ENCODE measurements at regions not wholly inside any gene's neighbourhood (a gene's known extent, or its start where the extent isn't known, plus 50 kb on each side); places are given as distances from the start of the nearest gene placed in this dataset.
A peak's percentile ranks its signal among the peaks of the same experiment; 100 is the strongest.
"Not testable (repeated sequence)": the region's sequence is repeated elsewhere in the genome, so short reads cannot be mapped to it uniquely, and the experiment has no call there.

DNA sequence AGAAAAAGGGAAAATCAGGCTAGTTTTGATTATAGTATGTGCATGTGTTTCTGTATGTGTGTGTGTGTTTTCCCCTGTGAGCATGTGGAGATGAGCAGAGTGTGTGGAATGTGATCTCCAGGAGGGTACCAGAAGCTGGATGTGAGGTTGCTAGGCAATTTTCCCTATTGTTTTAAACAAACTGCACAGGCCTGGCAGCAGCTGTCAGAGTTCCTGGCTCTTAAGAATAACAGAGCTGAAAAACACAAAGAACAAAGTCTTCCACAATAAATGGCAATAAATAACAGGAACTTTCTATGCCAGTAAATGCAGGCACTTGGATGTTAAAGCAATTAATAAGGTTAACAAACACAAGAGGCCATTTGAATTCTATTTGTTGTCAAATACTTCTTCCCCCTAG, 344.6 kb upstream of the CTSO start:
- DNase-seq (ENCODE audit: low read depth) = peak; percentile 93
- TF ChIP-seq, protein P1, sequence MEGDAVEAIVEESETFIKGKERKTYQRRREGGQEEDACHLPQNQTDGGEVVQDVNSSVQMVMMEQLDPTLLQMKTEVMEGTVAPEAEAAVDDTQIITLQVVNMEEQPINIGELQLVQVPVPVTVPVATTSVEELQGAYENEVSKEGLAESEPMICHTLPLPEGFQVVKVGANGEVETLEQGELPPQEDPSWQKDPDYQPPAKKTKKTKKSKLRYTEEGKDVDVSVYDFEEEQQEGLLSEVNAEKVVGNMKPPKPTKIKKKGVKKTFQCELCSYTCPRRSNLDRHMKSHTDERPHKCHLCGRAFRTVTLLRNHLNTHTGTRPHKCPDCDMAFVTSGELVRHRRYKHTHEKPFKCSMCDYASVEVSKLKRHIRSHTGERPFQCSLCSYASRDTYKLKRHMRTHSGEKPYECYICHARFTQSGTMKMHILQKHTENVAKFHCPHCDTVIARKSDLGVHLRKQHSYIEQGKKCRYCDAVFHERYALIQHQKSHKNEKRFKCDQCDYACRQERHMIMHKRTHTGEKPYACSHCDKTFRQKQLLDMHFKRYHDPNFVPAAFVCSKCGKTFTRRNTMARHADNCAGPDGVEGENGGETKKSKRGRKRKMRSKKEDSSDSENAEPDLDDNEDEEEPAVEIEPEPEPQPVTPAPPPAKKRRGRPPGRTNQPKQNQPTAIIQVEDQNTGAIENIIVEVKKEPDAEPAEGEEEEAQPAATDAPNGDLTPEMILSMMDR (IDR thresholded peaks at IDR 0.05; ENCODE audit: insufficient read depth, low read length) = no peak
- H3K4me3 ChIP-seq (ENCODE audit: low read depth, low read length) = no peak overlapping the region

DNA sequence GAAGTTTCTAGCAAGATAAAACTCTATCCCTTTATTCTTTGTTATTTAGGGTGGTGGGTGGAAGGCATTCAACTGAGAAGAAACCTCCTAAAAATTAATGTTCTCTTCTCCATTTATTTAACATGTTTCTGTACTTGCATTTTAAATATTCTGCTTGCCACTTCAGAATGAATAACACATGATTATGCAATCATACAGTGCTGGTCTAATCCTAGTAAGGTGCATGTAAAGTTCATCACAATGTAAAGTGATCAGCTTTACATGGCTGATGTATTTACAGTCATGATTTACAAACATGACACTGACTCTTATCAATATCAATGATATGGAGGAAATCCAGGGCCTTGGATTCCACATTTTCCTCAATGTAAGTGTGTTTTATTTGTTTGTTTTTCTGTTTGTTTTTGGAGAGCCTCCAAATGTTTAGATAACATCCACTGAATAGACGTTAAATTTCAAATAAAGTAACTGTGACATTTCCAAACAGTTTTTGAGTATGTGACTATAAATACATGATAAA, 342.1 kb upstream of the CTSO start:
- peak; percentile 7 for DNase-seq (ENCODE audit: low read depth)
- no peak overlapping the region for H3K4me3 ChIP-seq (ENCODE audit: low read depth, low read length)
- TF ChIP-seq, protein P1 (IDR thresholded peaks at IDR 0.05; ENCODE audit: insufficient read depth, low read length) = no peak

DNA sequence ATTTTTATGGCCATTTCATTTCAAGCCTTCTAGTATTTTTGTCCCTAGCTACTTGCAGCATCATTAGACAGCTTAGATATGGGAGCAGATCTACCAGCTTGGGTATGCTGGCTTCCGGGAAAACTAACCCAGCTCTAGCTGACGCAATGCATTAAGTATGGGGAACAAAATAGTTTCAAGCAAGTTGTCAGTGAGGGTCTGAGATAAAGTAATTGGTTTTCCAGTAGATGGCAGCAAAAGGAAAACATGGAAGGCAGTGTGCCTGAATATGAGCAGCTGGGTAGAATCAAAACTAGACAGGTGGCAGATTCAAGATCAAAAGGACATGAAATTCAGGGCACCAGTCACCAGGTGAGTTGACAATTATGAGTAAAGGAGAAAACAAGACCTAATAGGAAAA, 340.9 kb upstream of the CTSO start:
- DNase-seq (ENCODE audit: low read depth) = peak; percentile 87
- H3K4me3 ChIP-seq (ENCODE audit: low read depth, low read length) = no peak overlapping the region
- TF ChIP-seq, protein P1 (IDR thresholded peaks at IDR 0.05; ENCODE audit: insufficient read depth, low read length) = peak; percentile 33

DNA sequence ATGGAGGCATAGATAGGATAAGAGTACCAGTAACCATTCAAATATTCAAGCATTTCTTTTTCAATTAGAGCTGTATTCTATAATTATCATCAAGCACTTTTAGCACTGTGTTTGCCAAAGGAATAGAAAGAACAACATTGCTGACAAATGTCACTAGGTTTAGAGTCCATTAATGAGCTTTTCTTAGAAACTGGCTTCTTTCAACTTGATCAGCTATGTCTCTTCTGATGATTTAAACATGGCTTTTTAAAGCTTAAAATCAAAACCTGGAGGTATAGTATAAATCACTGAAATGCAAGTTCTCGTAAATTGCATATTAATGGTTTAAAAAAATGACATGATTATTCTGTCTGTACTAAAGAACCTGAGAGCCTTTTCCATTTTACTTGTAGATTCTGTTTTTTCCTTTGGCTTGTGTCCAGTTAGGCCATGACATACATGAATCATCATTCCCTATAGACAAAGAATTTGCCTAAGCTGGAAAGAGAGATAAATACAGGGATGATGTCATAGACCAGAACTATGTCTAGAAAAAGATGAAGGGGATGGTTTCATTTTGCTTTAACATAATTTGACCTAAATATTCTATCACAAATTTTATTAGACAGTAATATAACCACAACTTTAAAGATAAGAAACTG, 340.1 kb upstream of the CTSO start:
- no peak overlapping the region for H3K4me3 ChIP-seq (ENCODE audit: low read depth, low read length)
- DNase-seq (ENCODE audit: low read depth) = peak; percentile 89
- TF ChIP-seq, protein P1 (IDR thresholded peaks at IDR 0.05; ENCODE audit: insufficient read depth, low read length) = no peak

DNA sequence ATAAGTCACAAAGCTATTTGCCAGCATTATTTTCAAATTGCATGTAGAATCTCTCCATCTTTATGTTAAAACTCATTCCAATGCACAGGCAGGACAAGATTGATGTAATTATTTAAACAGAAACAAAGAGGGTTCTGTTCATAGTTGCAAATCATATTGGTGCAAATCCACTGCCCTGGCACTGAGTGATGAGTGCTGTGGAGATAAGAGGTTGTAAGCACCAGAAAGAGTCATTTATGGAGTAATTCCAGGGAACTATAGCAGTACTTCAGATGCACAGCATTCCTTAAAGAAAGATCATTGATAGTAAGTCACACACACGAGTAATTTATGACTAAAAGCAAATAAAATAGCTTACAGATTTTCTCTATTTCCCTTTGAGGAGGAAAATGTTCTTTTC, 337.7 kb upstream of the CTSO start:
- H3K4me3 ChIP-seq (ENCODE audit: low read depth, low read length) = no peak overlapping the region
- TF ChIP-seq, protein P1 (IDR thresholded peaks at IDR 0.05; ENCODE audit: insufficient read depth, low read length) = no peak
- DNase-seq (ENCODE audit: low read depth) = peak; percentile 81

DNA sequence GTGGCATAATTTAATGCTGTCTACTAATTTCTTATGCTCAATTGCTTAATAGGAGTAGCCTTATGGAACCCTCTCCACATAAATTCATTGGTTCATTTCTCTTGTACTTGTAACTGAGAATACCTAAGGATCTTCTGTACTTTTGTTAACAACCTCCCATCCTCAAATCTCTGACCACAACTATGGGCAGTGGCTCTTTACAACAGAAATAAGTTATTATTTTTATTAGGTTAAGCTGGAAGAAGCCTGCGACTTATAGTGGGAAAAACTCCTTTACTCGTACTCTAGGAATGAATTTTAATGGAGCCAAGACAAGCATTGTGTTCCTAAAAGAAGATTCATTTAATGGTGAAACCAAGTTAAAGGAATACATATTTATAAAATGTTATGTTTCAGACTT, 337.1 kb upstream of the CTSO start:
- TF ChIP-seq, protein P1 (IDR thresholded peaks at IDR 0.05; ENCODE audit: insufficient read depth, low read length) = no peak
- DNase-seq (ENCODE audit: low read depth) = peak; percentile 38
- H3K4me3 ChIP-seq (ENCODE audit: low read depth, low read length) = no peak overlapping the region

DNA sequence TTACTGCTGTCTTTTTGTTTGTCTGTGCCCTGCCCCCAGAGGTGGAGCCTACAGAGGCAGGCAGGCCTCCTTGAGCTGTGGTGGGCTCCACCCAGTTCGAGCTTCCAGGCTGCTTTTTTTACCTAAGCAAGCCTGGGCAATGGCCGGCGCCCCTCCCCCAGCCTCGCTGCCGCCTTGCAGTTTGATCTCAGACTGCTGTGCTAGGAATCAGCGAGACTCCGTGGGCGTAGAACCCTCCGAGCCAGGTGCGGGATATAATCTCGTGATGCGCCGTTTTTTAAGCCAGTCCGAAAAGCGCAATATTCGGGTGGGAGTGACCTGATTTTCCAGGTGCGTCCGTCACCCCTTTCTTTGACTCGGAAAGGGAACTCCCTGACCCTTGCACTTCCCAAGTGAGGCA, 336.4 kb upstream of the CTSO start:
- not testable (repeated sequence) for H3K4me3 ChIP-seq (ENCODE audit: low read depth, low read length); DNase-seq (ENCODE audit: low read depth)
